NAMALWA (cell line): ENCODE measurements at regions not wholly inside any gene's neighbourhood (a gene's known extent, or its start where the extent isn't known, plus 50 kb on each side); places are given as distances from the start of the nearest gene placed in this dataset.
"Not testable (repeated sequence)": the region's sequence is repeated elsewhere in the genome, so short reads cannot be mapped to it uniquely, and the experiment has no call there.

Experiments used
- DNase-seq: peaks from one replicate; pipeline ENCODE4 v3.0.0-alpha.2; 2015; ENCODE audit warnings: low spot score

- no peak for DNase-seq
These were observed 96.1 kb upstream of the MAN1A1 start for GRCh38 chr6:119445666-119446065.

DNA sequence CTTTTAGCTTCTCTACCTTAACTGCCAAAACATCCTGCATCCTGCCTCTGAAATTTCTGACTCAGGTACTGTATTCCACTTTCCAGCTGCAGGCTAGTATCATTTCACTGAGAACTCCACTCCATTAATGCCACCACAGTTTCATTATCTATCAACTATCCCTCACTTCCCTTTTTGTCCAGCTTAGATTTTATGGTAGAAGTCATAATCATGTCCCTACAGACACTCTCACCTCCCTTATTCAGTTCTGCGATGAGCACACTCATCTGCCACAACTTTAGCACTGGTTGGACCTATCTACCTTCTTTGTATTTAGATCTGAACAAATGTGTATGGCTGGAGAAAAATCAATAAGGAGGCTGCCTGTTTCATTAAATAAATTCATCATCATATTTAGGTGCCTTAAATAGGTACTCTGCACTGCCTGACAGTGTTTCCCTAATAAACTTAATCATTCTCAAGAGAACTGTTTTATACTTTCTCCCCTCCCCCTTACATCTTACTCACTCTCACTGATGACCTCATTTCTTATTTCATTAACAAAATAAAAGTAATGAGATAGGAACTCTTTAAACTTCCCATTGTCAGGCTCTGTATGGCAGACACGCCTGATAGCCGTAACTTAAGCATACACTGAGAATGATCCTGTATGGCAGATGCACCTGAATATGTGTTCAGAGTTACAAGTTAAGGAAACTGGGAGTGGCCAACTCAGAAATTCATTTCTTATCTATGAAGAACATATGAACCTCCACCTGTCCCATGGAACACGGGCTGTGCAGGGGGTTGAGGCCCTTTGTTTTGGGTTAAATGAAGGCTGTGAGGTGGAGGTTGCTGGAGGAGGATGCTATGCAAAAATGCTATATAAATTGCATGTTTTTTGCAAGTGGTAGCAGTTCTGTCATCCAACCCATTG, 95.3 kb upstream of the MAN1A1 start:
- DNase-seq, result peak; percentile 48

DNA sequence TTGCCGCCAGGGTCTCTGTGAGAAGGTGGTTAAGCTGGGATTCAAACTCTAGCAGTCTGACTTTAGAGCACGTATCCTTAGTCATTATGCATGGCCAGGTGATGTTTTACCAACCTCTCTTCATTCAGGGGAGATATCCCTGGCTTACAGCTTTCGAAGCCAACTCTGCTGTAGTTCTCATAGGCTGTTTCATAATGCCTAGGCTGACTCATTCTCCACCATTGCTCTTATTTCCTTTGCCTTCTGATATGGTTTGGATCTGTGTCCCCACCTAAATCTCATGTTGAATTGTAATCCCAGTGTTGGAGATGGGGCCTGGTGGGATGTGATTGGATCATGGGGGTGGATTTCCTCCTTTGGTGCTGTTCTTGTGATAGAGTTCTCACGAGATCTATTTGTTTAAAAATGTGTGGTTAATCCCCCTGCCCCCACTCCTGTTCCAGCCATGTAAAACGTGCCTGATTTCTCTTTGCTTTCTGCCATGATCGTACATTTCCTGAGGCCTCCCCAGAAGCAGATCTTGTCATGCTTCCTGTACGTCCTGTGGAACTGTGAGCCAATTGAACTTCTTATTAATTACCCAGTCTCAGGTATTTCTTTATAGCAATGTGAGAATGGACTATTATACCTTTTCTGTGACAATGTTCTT, 94.6 kb upstream of the MAN1A1 start:
- DNase-seq, result peak; percentile 20

DNA sequence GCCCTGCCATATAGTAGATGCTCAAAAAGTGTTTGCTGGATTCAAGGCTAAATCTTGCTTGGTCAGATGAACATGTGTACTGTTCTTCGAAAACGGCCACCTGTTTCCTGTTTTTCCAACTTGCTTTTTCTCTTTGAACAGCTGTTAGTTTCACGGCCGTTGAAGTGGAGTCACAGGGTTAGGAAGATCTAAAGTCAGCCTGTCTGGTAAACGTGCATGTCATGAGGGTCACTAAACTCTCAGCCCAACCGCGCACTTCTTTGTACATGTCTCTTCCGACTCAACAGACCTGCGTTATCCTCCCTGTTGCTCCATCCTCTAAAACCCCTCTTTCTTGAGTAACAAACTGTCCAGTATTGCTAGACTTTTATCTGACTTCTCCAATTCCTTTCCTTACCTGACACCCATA, 93.2 kb upstream of the MAN1A1 start:
- DNase-seq, result peak; percentile 93

- no peak for DNase-seq
These were observed 91.4 kb upstream of the MAN1A1 start for GRCh38 chr6:119440953-119441352.

DNA sequence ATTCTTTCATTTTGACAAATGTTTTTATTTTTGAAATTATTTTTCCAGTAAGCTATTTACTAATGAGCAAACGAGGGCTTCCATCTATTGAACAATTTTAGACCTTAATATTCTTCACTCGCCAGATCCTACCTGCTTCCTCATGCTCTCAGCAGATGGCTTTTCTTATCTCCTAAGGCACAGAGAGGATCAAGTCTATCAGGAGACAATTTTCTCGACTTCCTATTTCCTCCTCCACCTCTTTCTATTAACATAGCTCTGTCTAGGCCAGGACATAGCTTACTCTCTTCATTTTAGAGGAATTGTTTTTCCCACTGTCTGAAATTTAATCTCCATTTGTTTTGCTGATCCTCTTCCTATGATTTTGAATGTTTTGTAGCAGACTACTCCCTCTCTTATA, 87.0 kb upstream of the MAN1A1 start:
- no peak for DNase-seq

GRCh38 chr6:119431799-119432198, 82.2 kb upstream of the MAN1A1 start:
- DNase-seq, result no peak

GRCh38 chr6:119430805-119431204, 81.2 kb upstream of the MAN1A1 start:
- no peak for DNase-seq

GRCh38 chr6:119428633-119429032, 79.1 kb upstream of the MAN1A1 start:
- DNase-seq, result no peak

- DNase-seq, result no peak
These were observed 77.1 kb upstream of the MAN1A1 start for GRCh38 chr6:119426619-119427018.

GRCh38 chr6:119423996-119424395, 74.4 kb upstream of the MAN1A1 start:
- DNase-seq, result no peak

DNA sequence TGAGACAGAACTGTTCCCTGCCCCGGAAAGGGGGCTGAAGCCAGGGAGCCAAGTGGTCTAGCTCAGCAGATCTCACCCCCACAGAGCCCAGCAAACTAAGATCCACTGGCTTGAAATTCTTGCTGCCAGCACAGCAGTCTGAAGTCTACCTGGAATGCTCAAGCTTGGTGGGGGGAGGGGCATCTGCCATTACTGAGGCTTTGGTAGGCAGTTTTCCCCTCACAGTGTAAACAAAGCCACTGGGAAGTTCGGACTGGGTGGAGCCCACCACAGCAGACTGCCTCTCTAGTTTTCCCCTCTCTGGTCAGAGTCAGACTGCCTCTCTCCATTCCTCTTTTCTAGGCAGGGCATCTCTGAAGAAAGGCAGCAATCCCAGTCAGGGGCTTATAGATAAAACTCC, 68.5 kb upstream of the MAN1A1 start:
- DNase-seq, result not testable (repeated sequence)

DNA sequence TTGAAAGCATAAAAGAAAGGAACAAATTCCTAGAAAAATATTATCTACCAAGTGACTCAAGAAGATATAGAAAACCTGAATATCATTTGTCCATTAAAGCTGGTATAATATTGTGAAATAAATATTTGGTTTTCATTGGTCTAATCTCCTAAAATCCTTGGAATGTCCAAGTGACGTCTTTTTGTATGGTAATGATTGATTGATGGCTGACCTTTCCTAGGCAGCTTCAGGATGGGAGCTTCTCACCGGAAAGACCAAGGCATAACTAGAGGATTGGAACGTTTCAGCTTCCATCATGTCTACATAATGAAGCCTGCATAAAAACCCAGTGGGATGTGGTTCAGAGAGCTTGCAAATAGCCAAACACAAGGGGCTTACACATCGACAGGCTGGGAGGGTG, 57.6 kb upstream of the MAN1A1 start:
- DNase-seq, result no peak

DNA sequence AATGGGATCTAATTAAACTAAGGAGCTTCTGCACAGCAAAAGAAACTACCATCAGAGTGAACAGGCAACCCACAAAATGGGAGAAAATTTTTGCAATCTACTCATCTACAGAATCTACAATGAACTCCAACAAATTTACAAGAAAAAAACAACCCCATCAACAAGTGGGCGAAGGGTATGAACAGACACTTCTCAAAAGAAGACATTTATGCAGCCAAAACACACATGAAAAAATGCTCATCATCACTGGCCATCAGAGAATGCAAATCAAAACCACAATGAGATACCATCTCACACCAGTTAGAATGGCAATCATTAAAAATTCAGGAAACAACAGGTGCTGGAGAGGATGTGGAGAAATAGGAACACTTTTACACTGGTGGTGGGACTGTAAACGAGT, 55.6 kb upstream of the MAN1A1 start:
- DNase-seq, result not testable (repeated sequence)
